Retinal pigment epithelial cell (primary cell): ENCODE measurements at regions not wholly inside any gene's neighbourhood (a gene's known extent, or its start where the extent isn't known, plus 50 kb on each side); places are given as distances from the start of the nearest gene placed in this dataset.

Experiments used
- DNase-seq: peaks from one replicate; pipeline ENCODE4 v3.0.0-alpha.2; 2010; ENCODE audit warnings: low read depth
- H3K4me3 ChIP-seq: 2 replicates; pipeline ENCODE4 v1.5.1; 2011; ENCODE audit warnings: mild to moderate bottlenecking, low read length, control low read depth, moderate library complexity
- CTCF ChIP-seq: conservative IDR thresholded peaks from 2 replicates; pipeline ENCODE4 v1.5.1; 2011; ENCODE audit warnings: low read depth, low read length, control low read depth, inconsistent platforms

- H3K4me3 ChIP-seq: no peak overlapping the region
- DNase-seq: no peak
- TF ChIP-seq CTCF: no peak
Observed at GRCh38 chr16:26189536-26189935, 497.8 kb downstream of the HS3ST4 start.

- no peak for TF ChIP-seq CTCF
- H3K4me3 ChIP-seq: no peak overlapping the region
- no peak for DNase-seq
Observed at GRCh38 chr16:26194526-26194925, 502.8 kb downstream of the HS3ST4 start.

GRCh38 chr16:26195225-26195624, 503.5 kb downstream of the HS3ST4 start:
- TF ChIP-seq CTCF: no peak
- DNase-seq: no peak
- no peak overlapping the region for H3K4me3 ChIP-seq

- DNase-seq: no peak
- TF ChIP-seq CTCF: no peak
- no peak overlapping the region for H3K4me3 ChIP-seq
Observed at GRCh38 chr16:26196310-26196709, 504.6 kb downstream of the HS3ST4 start.

- TF ChIP-seq CTCF: no peak
- no peak for DNase-seq
- no peak overlapping the region for H3K4me3 ChIP-seq
Observed at GRCh38 chr16:26196802-26197201, 505.0 kb downstream of the HS3ST4 start.

GRCh38 chr16:26197707-26198106, 505.9 kb downstream of the HS3ST4 start:
- TF ChIP-seq CTCF: no peak
- DNase-seq: no peak
- no peak overlapping the region for H3K4me3 ChIP-seq

- DNase-seq: no peak
- no peak overlapping the region for H3K4me3 ChIP-seq
- no peak for TF ChIP-seq CTCF
Observed at GRCh38 chr16:26198221-26198620, 506.5 kb downstream of the HS3ST4 start.
